ENCODE measurements at regions not wholly inside any gene's neighbourhood (a gene's known extent, or its start where the extent isn't known, plus 50 kb on each side); places are given as distances from the start of the nearest gene placed in this dataset.

GRCh38 chr4:187020676-187021075 lies 297.0 kb upstream of the FAT1 start:
- no peak for TF ChIP-seq POLR2A (IDR thresholded peaks at IDR 0.05)
- no peak for TF ChIP-seq POLR2AphosphoS5 (IDR thresholded peaks at IDR 0.05)
- no peak for TF ChIP-seq CTCF (IDR thresholded peaks at IDR 0.05)

All from transverse colon (tissue), 4 donors.